ENCODE measurements at regions not wholly inside any gene's neighbourhood (a gene's known extent, or its start where the extent isn't known, plus 50 kb on each side); places are given as distances from the start of the nearest gene placed in this dataset.

DNA sequence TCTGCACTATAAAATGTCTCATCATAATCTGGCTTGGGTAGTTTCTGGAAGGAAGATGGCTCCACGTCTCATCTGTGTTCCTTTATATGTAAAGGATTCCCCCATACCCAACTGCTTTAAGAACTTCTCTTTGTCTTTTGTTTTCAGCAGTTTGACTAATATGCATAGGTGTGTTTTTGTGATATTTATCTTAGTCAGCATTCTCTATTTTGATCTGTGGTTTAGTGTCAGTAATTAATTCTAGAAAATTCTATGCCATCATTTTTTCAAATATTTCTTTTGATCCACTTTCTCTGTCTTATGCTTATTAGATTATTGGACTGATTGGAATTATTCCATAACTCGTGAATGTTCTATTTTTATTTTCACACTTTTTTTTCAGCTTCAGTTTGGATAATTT, 286.3 kb upstream of the THRB start:
- no peak for TF ChIP-seq GATA3 (IDR thresholded peaks at IDR 0.05; ENCODE audit: low read depth, low read length)
- TF ChIP-seq GATA2 (IDR thresholded peaks at IDR 0.05; ENCODE audit: low read depth, low read length): no peak
